ENCODE measurements at regions not wholly inside any gene's neighbourhood (a gene's known extent, or its start where the extent isn't known, plus 50 kb on each side); places are given as distances from the start of the nearest gene placed in this dataset.

GRCh38 chr1:184284900-184285299, 101.9 kb upstream of the C1orf21 start:
- DNase-seq, result no peak

GRCh38 chr1:184285401-184286087, 101.3 kb upstream of the C1orf21 start:
- DNase-seq, result no peak

- DNase-seq, result peak; percentile 27
Observed at GRCh38 chr1:184287001-184287400, 99.8 kb upstream of the C1orf21 start.

- peak; percentile 44 for DNase-seq
Observed at GRCh38 chr1:184289825-184290550, 96.8 kb upstream of the C1orf21 start.

DNA sequence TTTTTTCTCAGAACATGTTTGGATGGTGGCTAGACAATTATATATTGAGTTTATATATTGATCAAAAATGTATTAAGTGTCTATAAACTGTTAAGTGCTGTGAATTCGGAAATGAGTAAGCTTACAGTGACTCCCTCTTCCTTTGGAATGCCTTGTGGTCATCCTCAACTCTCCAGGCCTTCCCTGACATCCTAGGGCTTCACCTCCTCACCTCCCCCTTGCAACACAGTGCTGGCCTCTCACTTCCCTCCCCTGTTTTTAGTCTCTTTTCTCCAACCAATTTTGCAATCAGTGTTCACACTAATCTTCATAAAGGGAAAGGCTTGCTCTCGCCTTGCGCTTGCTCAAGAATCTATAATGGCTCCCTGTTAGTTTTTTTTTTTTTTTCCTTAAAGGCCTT, 95.1 kb upstream of the C1orf21 start:
- DNase-seq, result no peak

GRCh38 chr1:184292101-184292500, 94.7 kb upstream of the C1orf21 start:
- no peak for DNase-seq

DNA sequence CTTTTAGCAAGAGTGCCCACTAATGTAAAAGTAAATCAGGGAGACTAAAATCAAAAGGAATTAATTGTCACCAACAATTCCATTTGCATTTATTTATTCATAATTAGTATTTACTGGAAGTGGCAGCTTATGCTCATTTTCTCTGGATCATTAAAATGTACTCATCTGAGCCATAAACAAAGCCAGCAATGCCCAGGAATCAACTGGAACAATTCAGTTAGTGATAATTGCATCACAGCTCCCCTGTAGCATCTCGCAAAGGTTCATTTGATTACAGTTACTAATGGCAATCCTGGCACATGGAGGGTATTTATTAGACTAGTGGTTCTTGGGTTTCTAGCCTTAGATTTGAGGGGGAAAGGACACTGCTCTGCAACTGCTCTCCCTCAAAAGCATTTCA, 92.7 kb upstream of the C1orf21 start:
- no peak for DNase-seq

GRCh38 chr1:184296466-184297243, 90.2 kb upstream of the C1orf21 start:
- peak; percentile 92 for DNase-seq

- DNase-seq, result no peak
Observed at GRCh38 chr1:184297244-184297750, 89.5 kb upstream of the C1orf21 start.

DNA sequence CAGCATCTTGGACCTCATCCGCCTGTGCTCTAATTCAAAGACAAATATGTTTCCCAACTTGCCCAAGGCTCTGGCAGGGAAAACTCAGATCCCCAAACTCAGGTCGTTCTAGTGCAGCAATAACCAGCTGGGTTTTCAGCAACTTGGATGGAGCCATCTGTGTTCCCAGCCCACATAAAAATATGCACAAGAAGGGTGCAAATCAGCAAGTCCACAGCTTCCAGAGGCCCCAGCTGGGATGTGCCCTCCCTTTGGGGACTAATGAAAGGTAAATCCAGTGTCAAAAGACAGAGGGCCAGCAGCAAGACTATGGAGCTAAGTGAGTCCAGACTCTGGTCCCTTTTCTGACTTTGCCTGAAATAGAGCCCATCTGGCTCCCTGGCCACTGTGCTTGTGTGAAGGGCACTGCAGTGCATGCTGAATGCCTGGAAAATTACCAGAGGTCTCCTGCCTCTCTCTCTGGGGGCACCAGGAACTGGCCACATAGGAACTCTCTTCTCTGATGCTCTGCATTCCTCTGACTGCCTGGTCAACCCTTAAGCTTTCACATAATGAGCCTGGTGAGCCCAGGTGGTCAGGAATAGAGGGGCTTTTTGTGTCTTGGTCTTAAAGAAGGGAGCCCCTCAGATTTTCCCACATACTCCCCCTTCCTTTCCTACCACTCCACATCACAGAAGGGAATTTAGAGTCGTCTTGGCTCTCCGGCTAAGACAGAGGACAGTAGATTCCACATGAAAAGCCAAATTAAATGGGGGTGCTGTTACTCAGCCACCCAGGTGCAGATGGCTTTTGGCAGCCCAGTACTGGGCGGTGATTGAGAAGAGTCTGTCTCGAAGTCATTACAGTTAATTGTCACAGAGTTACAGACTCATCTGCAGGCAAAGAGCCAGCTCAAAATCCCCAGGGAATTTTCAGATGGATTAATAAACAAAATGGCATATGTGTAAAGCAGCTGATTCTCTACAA, 88.1 kb upstream of the C1orf21 start:
- DNase-seq, result no peak

GRCh38 chr1:184299406-184299790, 87.4 kb upstream of the C1orf21 start:
- DNase-seq, result no peak

DNA sequence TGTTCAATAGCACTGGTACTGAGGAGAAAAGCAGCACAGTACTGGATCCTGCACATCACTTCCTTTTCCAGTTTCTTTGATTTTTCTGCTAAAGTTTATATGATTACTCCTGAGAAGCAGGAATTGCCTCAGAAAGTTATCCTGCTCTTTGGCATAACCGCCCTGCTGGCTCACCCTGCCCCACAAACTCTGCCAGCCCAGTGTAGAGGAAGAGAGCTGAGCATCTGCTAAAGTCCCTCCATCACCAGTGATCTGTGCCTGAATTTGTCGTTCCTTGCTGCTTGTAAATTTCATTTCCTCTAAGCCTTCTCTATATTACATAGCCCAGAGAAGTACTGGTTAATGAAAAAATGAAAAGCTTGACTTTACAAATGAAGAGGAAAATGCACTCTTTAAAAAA, 87.0 kb upstream of the C1orf21 start:
- no peak for DNase-seq

DNA sequence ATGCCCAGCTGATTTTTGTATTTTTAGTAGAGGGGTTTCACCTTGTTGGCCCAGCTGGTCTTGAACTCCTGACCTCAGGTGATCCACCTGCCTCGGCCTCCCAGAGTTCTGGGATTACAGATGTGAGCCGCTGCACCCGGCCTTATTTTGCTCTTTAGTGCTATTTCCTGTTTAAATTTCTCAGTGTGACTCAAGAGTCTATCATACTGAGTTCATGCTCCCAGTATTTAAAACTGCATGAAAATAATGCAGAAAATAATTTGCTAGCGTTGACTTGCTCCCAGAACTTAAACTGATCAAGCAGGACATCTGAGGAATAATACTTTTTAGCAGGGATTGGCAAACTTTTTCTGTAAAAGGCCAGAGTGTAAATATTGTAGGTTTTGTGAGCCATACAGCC, 86.4 kb upstream of the C1orf21 start:
- DNase-seq, result no peak

DNA sequence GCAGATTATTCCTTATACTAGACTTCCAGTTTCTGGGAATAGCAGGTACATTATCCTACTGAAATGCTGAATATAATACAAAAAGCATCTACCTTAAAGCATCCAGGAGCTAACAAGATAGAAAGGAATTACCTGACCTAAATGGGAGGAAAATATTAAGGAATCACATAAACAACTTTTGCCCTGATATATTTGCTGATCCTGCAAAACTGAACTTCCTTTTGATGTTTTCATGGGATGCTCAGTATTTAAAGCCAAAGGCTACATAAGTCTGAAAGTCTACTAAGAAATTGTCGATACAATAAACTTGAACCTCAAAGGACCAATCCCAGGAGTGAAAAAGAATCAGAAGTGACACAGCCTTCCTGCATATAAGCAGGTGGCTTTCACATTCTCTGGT, 85.6 kb upstream of the C1orf21 start:
- no peak for DNase-seq

- peak; percentile 71 for DNase-seq
Observed at GRCh38 chr1:184302346-184302745, 84.5 kb upstream of the C1orf21 start.

- DNase-seq, result no peak
Observed at GRCh38 chr1:184310157-184310819, 76.5 kb upstream of the C1orf21 start.

DNA sequence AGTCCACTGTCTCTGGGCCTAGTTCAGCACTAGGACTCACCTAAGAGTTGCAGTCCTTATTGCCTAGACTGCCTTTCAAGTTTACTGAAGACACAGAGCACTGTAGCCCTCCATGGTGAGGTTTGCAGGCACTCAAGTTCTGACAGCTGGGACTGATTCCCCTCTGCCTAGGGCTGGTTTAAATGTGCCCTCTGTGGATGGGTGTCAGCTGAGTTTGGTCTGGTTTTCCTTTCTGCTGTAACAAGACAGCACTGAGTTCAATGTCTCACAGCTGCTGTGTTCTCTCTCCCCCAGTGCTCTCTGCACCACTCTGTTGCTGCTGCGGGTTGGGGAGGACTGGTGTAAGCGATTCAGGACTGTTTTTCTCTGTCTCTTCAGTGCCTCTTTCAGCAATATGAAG, 75.2 kb upstream of the C1orf21 start:
- no peak for DNase-seq

- DNase-seq, result no peak
Observed at GRCh38 chr1:184315254-184315653, 71.6 kb upstream of the C1orf21 start.

DNA sequence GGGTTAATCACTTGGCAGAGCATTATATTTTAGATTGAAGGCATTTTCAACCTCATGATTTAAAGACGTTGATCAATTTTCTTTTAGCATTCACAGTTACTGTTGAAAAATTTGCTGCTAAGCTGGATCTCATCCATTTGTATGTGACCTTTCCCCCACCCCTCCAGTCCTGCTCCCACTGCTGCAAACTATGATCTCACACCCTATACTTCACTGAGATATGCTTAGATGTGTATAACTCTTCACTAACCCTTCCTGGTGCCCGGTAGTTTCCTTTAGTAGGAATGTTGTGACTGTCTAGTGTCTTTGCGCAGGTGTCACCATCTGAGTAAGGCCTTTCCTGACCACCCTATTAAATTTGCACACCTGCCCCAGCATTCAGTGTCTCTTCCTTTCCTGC, 67.0 kb upstream of the C1orf21 start:
- DNase-seq, result no peak

- DNase-seq, result no peak
Observed at GRCh38 chr1:184322253-184322652, 64.6 kb upstream of the C1orf21 start.

DNA sequence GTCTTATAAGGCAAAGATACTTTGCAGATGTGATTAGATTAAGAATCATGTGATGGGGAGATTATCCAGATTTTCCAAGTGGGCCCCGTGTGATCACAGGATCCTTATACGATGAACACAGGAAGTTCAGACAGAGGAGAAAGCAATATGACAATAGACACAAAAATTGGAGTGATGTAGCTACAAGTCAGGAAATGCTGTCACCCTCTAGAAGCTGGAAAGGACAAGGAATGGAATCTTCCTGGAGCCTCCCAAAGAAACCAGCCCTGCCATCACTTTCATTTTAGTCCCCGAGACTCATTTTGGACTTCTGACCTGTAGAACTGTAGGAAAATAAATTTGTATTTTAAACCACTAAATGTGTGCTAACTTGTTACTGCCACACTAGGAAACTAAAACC, 61.9 kb upstream of the C1orf21 start:
- DNase-seq, result no peak

DNA sequence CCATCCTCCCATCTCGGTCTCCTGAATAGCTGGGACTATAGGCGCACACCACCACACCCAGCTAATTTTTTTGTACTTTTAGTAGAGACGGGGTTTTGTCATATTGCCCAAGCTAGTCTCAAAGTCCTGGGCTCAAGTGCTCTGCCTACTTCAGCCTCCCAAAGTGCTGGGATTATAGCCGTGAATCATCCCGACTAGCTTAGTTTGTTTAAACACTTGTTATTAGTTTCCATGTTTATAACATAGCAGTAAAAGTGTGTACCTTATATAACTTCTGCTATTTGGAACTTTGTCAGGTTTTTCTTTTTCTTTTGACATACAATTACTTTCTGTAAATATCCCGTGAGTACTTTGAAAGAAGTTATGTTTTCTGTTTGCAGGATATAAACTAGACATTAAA, 60.6 kb upstream of the C1orf21 start:
- DNase-seq, result no peak
